Left cardiac atrium (tissue), 4 donors: ENCODE measurements at regions not wholly inside any gene's neighbourhood (a gene's known extent, or its start where the extent isn't known, plus 50 kb on each side); places are given as distances from the start of the nearest gene placed in this dataset.
"Not testable (repeated sequence)": the region's sequence is repeated elsewhere in the genome, so short reads cannot be mapped to it uniquely, and the experiment has no call there.

ENCODE experiments used
- ATAC-seq, 2 donors: fragments of 200-7000 bp; cut with Tn5 transposase; one replicate each; pipeline ENCODE4 v1.9.1; 2020; ENCODE audit warnings: mild to moderate bottlenecking in 2 of 2, moderate library complexity in 2 of 2
- DNase-seq: peaks from one replicate; pipeline ENCODE4 v3.0.0-alpha.2; 2020
- intact Hi-C, 2 donors: fragments of 100-400 bp; cut with DNase I; formaldehyde crosslinking; loops; one replicate each; pipeline versions ENCODE4 v1.14.1 to v1.15.1; 2022 to 2023
- donor health status: DM: no; HTN: yes; CAD: no.
- donor health status: DM: no; HTN: yes; CAD: no; lungs with severe emphysema.
- donor health status: DM: yes; HTN: yes; CAD: no.
- donor health status: Dilated cardiomyopathy.

DNA sequence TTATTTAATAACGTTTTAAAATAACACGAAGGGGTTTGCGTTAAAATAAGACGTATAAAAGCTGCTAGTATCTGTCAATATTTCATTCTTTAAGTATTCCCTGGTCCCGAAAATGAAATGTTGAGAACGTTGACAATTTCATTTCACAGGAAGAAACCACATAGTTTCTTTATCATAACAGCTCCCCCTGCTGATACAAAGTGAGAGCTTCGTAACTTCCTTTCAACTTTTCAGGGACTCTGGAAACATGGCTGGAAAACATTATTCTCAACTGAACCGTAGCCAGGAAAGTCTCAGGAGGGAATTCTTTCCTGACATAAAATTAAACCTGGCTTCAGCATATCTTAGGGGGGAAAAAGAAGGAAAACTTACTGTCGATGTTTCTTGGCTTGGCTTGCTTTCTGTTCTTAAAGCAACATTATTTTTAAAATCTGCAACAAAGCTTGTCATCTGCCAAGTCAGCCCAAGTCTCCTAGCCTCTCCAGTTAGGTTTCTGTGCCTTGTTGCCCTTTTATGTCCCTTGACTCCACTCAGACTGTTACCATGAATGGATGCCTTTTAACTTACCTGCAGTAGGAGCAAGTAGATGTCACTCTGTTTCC lies 122.9 kb upstream of the DAB2 start:
- DNase-seq (no peak), ATAC-seq (peak; percentile 72 to 92)
- intact Hi-C loops: loop anchor here (2.0 to 5.0 kb wide), 4 partner anchors 125 to 330 kb away; partner anchors contain the start of genes DAB2 (in 1 of the 2) and FYB1 (in 1 of the 2)

DNA sequence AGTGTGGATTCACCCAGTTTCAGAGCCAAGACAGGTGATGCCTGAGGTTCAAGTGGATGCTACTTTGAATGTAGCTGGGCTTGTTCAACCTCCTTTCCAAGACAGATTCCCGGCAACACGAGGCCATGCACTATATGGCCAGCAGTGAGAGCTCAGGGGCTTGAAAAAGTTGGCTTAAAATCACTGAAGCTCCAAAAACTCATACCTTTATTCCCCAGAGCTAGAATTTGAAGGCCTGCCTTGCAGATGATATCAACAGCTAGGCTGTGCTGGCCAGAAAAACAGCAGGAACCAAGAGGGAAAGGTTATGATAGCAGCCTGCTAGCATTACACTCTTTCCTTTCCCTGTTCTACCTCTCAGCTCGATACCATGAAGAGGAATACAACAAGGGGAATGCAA lies 120.2 kb upstream of the DAB2 start:
- intact Hi-C loops: loop anchor here (5.0 kb wide), 3 partner anchors 123 to 328 kb away; partner anchors contain the start of genes DAB2 (in 1 of the 2) and FYB1 (in 1 of the 2)
- DNase-seq (no peak), ATAC-seq (no peak)

DNA sequence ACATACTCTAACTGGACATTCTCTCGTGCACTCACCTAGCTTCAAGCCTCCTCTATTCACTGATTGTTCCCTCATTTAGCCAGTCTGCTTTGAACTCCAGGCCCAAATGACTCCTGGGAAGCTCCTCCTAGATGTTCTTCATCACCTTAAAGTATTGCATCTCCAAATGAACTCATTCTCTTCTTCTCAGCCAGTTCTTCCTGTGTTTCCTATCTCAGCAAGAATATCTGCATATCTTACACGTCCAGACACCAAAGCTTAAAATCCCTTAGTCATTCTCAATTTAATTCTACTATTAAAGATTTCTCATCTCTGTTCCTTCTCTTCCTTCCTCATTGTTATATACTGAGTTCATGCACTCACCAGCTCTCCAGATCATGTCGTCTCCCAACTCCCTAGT lies 118.6 kb upstream of the DAB2 start:
- DNase-seq: no peak
- peak in 1 of 2 donors; percentile 31 for ATAC-seq
- intact Hi-C loops: no loop called here

DNA sequence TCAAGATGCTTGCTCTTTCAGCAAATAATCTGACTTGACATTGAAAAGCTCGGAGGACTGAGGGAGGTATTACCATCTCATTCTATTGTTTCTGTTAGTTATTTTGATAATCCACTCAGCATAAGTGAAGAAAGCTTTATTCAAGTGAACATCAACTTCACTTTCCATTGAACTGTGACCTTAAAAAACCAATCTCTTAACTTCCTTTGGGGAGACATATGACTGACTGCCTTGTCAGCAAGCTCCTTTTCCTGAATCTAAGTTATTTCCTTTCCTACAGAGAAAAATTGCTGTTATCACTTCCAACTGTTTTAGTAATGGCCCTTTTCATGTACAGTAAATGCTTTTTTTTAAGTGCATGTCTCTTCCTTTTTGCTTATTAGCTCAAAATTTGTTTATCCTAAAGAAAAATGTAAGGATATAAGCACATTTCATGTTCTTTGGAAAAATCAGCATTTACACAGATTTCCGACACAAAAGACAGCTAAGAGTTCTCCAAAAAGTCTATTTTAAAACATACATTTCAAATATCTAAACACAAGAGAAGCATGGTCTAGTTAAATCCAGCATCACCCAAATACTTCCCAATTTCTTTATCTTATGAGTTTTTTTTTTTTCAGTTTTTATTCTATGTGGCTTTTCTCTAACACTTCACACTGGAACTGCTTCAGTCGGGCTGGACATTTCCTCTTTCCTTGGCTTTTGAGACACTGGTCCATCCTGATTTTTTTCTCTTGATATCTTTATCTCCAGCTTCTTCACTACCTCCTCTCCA lies 117.9 kb upstream of the DAB2 start:
- ATAC-seq: peak in 1 of 2 donors; percentile 44
- DNase-seq: no peak
- intact Hi-C loops: no loop called here

DNA sequence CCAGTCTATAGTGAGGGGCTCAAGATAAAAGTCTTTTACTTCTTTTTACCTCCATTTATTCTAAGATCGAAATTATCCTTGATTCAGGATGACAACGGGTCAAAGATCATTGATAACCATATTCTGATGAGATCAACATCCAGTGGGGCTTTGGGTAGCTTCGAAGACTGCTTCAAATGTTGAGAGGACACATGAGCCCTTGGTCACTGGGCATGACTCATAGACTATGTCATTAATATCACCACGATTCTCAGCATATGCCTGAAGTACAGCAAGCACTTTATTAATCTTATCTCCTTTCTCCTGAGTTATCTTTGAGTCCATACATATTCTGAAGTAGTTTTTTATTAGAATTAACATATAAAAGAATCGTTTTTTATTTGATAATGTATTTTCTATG lies 117.1 kb upstream of the DAB2 start:
- ATAC-seq: no peak

DNA sequence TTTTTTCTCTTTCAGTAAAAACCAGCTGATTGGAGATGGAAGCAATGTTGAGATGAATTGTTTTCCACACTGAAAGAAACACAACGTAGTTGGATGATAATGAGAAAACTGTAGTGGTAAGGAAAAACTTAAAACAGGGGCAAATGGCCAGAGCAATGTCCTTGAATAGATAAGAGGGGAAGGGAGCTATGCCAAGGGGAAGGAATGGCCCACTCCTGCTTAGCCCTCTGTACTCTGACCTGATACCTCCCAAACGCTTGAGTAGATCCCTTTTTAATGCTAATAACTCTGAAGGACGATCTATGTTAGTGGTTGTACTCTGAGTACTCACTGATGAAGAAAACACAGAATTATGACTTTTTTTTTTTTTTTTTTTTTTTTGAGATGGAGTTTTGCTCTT lies 114.7 kb upstream of the DAB2 start:
- intact Hi-C loops: no loop called here
- ATAC-seq: no peak
- no peak for DNase-seq

More for the DNA sequence above, 117.1 kb upstream of the DAB2 start:
- DNase-seq: no peak
- intact Hi-C loops: no loop called here

DNA sequence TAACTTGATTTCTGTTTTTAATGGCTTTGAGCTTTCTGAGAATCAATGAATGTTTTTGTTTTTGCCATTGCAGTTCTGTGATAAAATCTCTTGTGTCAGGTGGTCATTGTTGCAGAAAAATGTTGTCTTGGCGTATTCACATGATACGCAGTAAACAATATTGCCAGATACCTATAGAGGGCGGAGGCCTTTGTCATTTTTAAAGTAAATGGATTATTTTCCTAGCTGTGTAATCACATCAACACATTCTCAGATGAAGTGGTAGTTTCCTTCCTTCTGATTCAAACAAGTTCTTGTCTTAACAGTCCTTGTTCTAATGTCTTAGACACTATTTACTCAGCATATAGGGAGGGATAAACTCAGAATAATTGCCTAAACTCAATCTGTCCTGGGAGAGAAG lies 109.9 kb upstream of the DAB2 start:
- ATAC-seq (no peak), DNase-seq (no peak)
- intact Hi-C loops: no loop called here

DNA sequence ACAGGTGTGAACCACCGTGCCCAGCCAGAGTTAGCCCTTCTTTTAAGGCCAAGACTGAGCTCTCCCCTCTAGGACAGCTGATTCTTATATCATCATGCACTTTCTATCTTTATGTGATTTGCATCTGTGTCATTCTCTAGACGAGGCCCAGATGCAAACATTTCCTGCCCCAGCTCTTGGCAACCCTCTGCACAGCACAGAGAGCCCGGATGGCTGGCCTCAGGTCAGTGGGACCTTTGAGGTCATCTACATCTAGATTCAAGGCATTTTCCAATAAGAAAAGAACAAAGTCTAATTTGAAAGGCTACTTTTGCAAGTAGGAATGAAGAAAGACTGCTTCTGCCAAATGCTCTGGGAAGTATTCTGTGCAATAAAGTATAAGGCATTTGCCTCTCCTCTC lies 109.0 kb upstream of the DAB2 start:
- intact Hi-C loops: no loop called here
- ATAC-seq (no peak), DNase-seq (no peak)

DNA sequence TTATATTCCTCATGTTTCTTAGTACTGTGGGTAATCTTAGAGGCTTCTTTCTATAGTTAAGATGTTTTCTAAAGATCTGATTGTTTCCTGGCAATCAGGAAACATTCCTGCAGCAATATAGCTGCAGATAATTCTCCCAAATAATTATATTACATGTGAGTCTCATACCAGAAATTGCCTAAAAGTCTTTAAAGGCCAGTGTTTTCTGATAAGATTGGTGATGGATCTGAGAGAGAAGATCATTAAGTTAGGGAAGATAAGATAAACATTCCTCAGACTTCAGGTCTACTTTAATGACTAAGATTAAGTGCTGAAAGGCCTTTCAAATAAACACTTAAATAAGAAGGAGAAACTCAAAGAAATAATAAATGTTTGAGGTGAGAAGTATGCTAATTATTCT lies 107.7 kb upstream of the DAB2 start:
- DNase-seq (no peak), ATAC-seq (no peak)
- intact Hi-C loops: no loop called here

DNA sequence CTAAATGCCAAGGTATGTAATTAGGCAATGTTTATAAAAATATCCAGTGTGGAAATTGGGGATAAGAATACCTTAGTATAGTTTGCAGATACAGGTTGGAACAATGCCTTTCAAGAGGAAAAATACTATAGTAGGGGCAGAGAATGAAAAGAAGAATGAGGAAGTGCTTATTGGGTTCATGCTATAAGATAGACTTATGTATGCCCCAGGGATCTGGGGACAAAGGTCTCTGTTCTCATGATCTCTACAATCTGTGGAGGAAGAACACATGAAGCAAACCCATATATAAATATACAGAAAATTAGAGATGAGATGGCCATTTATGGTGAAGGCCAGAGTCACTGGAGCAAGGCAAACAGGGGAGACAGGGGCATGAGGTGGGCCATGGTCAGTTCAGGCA lies 106.5 kb upstream of the DAB2 start:
- DNase-seq: no peak
- intact Hi-C loops: no loop called here
- no peak for ATAC-seq

DNA sequence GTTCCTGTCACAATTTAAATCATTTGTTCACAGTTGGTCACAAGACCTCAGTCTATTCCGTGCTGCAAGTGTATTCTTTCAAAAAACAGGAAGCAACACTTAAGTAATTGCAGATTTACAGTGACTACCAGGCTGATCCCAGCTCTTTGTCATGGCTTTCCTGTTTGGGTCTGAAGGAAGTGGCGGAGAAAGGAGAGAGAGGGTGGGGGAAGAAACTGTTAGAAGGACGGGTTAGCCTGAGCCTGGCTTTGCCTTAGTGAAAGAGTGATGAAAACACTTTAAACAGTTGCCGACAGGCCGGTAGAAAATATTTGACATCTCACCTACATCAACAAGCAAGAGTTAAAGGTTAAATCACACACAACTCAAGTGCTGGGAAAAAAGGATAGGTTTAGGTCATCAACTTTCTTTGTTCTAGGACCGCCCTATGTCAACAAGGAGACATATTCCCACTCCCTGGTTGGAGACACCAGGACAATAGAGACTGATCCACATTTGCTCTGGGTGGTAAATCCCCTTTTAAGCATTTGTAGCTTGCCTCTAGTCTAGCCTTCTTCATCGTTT lies 102.2 kb upstream of the DAB2 start:
- ATAC-seq (peak; percentile 68 to 88), DNase-seq (no peak)
- intact Hi-C loops: no loop called here

DNA sequence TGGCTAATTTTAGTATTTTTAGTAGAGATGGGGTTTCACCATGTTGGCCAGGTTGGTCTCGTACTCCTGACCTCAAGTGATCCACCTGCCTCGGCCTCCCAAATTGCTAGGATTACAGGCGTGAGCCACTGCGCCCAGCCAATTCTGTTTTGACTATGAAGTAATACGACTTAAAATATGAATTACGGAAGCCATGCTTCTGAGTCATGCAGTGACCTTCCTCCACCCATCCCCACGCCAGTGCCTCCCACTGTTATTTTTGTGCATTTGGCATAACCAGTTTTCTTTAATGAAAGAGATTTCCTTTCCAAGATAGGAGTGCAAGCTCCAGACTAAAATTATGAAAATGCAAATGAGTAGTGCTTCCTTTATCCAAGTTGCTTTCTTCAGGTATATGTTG lies 101.0 kb upstream of the DAB2 start:
- peak; percentile 74 to 84 for ATAC-seq
- intact Hi-C loops: not testable (repeated sequence)
- peak; percentile 36 for DNase-seq

DNA sequence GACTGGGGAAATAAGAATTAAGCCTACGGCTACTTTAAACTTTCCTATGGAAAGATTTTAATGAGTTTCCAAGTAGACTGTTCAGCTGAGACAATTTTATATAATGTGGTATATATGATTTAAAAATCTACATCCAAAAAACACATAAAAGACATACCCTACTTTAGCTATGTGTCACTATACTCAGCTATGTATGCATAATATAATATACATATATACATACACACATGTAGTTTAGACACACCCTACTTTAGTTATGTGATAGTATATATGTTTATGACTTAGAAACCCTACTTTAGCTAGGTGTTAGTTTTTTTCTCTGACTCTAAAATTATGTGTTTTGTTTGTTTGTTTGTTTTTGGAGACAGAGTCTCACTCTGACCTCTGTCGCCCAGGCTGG lies 100.5 kb upstream of the DAB2 start:
- intact Hi-C loops: no loop called here
- ATAC-seq (no peak), DNase-seq (no peak)

DNA sequence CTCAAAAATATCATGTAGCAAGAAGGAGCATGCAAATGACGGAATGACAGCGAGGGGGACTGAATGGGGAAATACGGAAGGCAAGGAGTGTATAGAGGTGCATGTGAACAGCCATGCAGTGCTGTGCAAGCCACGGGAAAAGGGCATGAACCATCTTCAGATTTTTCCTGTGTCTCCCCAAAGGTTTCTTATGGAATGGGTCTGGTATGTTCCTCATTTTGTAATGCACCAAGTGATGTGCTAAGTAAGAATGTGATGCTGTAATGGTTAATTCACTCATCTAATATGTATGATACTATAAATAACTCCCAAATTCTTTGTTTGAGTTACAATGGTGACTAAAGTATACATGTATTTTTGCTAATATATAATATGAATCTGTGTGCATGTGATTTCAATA lies 99.0 kb upstream of the DAB2 start:
- DNase-seq: no peak
- intact Hi-C loops: loop anchor here in 1 of 2 donors (5.0 kb wide), 1 partner anchor 102 kb away; the partner anchor contains the start of gene DAB2
- no peak for ATAC-seq

DNA sequence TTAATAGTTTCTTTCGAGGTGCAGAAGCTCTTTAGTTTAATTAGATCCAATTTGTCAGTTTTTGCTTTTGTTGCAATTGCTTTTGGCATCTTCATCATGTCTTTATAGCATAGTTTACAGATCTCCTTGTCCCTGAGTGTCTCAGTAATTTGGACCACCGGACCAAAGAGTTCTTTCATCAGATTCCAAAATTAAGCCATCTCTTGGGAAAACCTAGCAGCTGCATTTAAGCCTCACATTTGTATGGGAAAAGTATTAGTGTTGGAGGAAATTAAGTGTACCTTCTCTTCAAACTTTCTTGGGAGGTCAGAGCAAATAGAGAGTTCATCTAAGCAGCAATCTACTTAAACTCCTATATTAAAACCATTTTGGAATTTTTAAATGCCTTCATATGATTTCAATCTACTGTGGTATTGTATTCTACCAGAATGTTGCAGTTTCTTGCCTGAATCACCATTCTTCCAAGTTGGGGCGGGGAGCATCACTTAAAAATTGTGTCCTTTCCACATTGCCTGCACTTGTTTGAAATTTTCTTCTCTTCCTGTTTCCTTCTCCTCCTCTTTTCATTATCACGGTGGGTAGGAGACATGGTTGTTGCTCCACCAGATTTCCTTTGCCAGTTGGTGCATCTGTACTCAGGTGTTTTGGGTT lies 97.3 kb upstream of the DAB2 start:
- intact Hi-C loops: loop anchor here in 1 of 2 donors (5.0 kb wide), 1 partner anchor 100 kb away; the partner anchor contains the start of gene DAB2
- DNase-seq: no peak
- no peak for ATAC-seq

DNA sequence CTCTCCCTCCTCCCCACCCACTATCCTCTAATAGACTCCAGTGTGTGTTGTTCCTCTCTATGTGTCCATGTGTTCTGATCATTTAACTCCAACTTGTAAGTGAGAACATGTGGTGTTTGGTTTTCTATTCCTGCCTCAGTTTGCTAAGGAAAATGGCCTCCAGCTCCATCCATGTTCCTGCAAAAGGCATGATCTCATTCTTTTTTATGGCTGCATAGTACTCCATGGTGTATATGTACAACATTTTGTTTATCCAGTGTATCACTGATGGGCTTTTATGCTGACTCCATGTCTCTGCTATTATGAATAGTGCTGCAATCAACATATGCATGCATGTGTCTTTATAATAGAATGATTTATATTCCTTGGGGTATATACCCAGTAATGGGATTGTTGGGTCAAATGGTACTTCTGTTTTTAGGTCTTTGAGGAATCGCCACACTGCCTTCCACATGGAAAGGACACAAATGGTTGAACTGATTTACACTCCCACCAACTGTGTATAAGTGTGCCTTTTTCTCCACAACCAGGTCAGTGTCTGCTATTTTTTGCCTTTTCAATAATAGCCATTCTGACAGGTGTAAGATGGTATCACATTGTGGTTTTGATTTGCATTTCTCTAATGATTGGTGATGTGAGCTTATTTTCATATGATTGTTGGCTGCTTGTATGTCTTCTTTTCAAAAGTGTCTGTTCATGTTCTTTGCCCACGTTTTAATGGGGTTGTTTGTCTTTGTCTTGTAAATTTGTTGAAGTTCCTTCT lies 96.5 kb upstream of the DAB2 start:
- intact Hi-C loops: loop anchor here in 1 of 2 donors (5.0 kb wide), 1 partner anchor 99 kb away; the partner anchor contains the start of gene DAB2
- no peak for DNase-seq
- ATAC-seq: no peak

DNA sequence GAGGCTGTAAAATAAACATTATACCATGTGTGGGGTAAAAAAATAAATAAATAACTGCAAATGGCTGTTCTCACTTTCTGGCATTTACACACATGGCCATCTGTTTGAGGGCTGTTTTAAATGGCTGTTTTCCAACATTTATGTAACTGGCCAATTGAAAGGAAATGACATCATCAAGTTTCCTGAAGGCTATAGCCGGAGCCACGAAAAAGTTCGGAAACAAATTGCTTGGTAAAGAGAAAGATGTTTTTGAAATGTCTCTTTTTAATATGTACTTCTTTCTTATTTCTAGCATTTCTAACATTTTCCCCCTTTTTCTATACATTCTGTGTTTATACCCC lies 95.4 kb upstream of the DAB2 start:
- no peak for DNase-seq
- intact Hi-C loops: loop anchor here in 1 of 2 donors (5.0 kb wide), 1 partner anchor 98 kb away; the partner anchor contains the start of gene DAB2
- ATAC-seq: peak; percentile 56 to 76

DNA sequence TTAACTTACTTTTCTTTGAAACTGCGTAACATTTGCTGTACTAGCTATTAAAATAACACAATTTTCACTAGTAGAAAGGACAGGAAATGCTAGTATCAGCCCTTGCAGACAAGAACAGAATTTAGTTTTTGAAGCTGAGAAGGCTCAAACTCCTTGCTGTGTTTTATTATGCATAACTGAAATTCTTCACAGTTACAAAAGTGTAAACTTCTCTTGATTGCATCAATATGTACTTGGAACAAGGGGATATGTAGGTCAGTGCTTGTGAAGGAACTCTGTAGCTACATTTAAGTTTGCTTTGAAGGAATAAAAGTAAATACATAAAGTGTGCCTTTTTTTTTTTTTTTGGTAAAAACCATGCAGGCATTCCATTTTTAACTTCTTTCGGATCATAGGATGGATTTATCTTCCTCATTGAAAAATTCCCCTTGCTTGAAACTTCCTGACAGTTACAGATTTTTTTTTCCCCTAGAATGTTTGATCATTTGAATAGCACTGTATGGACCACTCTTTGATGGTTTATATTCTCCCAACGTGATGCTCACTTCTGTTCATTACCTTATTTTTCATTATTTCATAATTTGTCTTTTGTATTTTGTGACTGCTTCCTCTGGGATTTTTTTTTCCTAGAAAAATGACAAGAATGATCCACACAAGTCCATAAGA lies 94.9 kb upstream of the DAB2 start:
- DNase-seq (no peak), ATAC-seq (peak; percentile 60 to 62)
- intact Hi-C loops: loop anchor here in 1 of 2 donors (5.0 kb wide), 1 partner anchor 97 kb away; the partner anchor contains the start of gene DAB2
